Lung microvascular endothelial cell (primary cell): ENCODE measurements at regions not wholly inside any gene's neighbourhood (a gene's known extent, or its start where the extent isn't known, plus 50 kb on each side); places are given as distances from the start of the nearest gene placed in this dataset.
"Not testable (repeated sequence)": the region's sequence is repeated elsewhere in the genome, so short reads cannot be mapped to it uniquely, and the experiment has no call there.

ENCODE experiments used
- DNase-seq, 2 donors: peaks; one replicate each; pipeline versions ENCODE4 v3.0.0 to v3.0.0-alpha.2; 2010; ENCODE audit warnings: low read depth in 2 of 2

GRCh38 chr5:142542078-142542477 lies 143.8 kb downstream of the FGF1 start:
- peak in 1 of 2 donors; percentile 33 for DNase-seq

GRCh38 chr5:142540922-142541422 lies 144.9 kb downstream of the FGF1 start:
- DNase-seq, result no peak

GRCh38 chr5:142539154-142539740 lies 146.6 kb downstream of the FGF1 start:
- no peak for DNase-seq

- peak; percentile 60 to 82 for DNase-seq
Measured at GRCh38 chr5:142537938-142538337, 148.0 kb downstream of the FGF1 start.

- DNase-seq, result no peak
Measured at GRCh38 chr5:142532781-142533176, 153.1 kb downstream of the FGF1 start.

- DNase-seq, result peak; percentile 36 to 39
Measured at GRCh38 chr5:142531977-142532780, 153.7 kb downstream of the FGF1 start.

GRCh38 chr5:142530904-142531303 lies 155.0 kb downstream of the FGF1 start:
- no peak for DNase-seq

GRCh38 chr5:142529626-142530278 lies 156.1 kb downstream of the FGF1 start:
- peak in 1 of 2 donors; percentile 91 for DNase-seq

GRCh38 chr5:142527664-142528295 lies 158.1 kb downstream of the FGF1 start:
- no peak for DNase-seq

GRCh38 chr5:142527234-142527633 lies 158.7 kb downstream of the FGF1 start:
- no peak for DNase-seq

GRCh38 chr5:142522983-142523382 lies 162.9 kb downstream of the FGF1 start:
- no peak for DNase-seq

GRCh38 chr5:142521706-142522105 lies 164.2 kb downstream of the FGF1 start:
- DNase-seq, result no peak

- no peak for DNase-seq
Measured at GRCh38 chr5:142520885-142521284, 165.0 kb downstream of the FGF1 start.

GRCh38 chr5:142519913-142520312 lies 166.0 kb downstream of the FGF1 start:
- not testable (repeated sequence) for DNase-seq

- DNase-seq, result no peak
Measured at GRCh38 chr5:142517840-142518239, 168.1 kb downstream of the FGF1 start.

- DNase-seq, result no peak
Measured at GRCh38 chr5:142516732-142517131, 169.2 kb downstream of the FGF1 start.

GRCh38 chr5:142515036-142515435 lies 170.9 kb downstream of the FGF1 start:
- DNase-seq, result peak in 1 of 2 donors; percentile 47

GRCh38 chr5:142514196-142514595 lies 171.7 kb downstream of the FGF1 start:
- peak in 1 of 2 donors; percentile 59 for DNase-seq

- peak in 1 of 2 donors; percentile 57 for DNase-seq
Measured at GRCh38 chr5:142512043-142513042, 173.5 kb downstream of the FGF1 start.

GRCh38 chr5:142511358-142511757 lies 174.5 kb downstream of the FGF1 start:
- DNase-seq, result no peak

GRCh38 chr5:142509026-142509425 lies 176.9 kb downstream of the FGF1 start:
- DNase-seq, result no peak
